WERI-Rb-1 (cell line): ENCODE measurements at regions not wholly inside any gene's neighbourhood (a gene's known extent, or its start where the extent isn't known, plus 50 kb on each side); places are given as distances from the start of the nearest gene placed in this dataset.

Source experiments
- DNase-seq: peaks from one replicate; pipeline ENCODE4 v3.0.0-alpha.2; 2020
- H3K27ac ChIP-seq: fragments of 250-450 bp; sonication (Bioruptor Pico); 2 replicates; pipeline ENCODE4 v1.5.1; 2020; ENCODE audit warnings: mild to moderate bottlenecking, moderate library complexity
- H3K27me3 ChIP-seq: fragments of 250-450 bp; sonication (Bioruptor Pico); 2 replicates; pipeline ENCODE4 v1.5.1; 2021; ENCODE audit warnings: mild to moderate bottlenecking, low read depth, moderate library complexity; ENCODE audit not compliant: insufficient read depth, severe bottlenecking
- H3K36me3 ChIP-seq: fragments of 250-450 bp; sonication (Bioruptor Pico); 2 replicates; pipeline ENCODE4 v1.5.1; 2020; ENCODE audit warnings: mild to moderate bottlenecking, moderate library complexity
- H3K4me3 ChIP-seq: 2 replicates; pipeline ENCODE4 v1.5.1; 2011; ENCODE audit warnings: low read depth, mild to moderate bottlenecking, control low read depth, low read length
- H3K9me3 ChIP-seq: fragments of 250-450 bp; sonication (Bioruptor Pico); 2 replicates; pipeline ENCODE4 v1.5.1; 2021; ENCODE audit warnings: mild to moderate bottlenecking, moderate library complexity; ENCODE audit not compliant: severe bottlenecking
- CTCF ChIP-seq: IDR thresholded peaks from 2 replicates; pipeline ENCODE4 v1.5.1; 2011; ENCODE audit warnings: low read depth, mild to moderate bottlenecking, control low read depth, inconsistent platforms, low read length

DNA sequence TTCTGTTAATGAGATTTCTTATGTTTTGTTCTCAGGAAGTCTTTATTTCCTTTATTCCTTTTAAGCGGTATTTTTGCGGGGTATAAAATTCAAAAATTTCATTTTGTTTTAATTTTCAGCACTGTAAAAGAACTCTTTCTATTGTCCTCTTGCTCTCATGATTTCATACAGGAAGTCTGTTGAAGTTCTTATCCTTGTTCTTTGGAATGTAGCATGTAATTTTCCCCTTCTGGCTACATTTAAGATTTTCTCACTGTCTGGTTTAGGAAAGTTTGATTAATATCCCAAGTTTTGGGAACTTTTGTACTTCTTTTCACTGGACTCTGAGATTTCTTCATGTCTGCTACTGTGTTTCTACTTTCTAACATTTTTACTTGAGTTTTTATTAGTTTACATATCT lies 581.4 kb upstream of the GJE1 start:
- no peak for DNase-seq
- no peak for TF ChIP-seq CTCF
- Histone ChIP-seq H3K27me3 (no peaks in the 10 kb centered on the region), H3K9me3 (no peaks in the 10 kb centered on the region), H3K27ac (no peak overlapping the region), H3K36me3 (no peaks in the 10 kb centered on the region), H3K4me3 (no peak overlapping the region)

DNA sequence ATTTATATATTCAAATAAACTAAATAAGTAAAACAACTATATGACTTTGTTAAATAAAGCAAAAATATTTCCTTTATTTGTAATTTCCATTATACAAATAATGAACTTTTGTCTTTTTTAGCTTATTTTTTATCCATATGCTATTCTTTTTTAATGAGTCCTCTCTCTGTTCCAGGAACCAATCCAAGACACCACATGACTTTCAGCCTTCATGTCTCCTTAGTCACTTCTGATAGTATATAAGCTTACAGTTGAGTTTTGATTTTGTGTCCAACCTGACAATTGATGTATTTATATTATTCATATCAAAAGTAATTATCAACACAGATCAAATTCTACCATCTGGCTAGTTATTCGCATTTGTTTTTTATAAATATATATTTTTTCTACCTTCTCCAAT lies 582.3 kb upstream of the GJE1 start:
- Histone ChIP-seq H3K27ac (no peak overlapping the region), H3K4me3 (no peak overlapping the region), H3K9me3 (no peaks in the 10 kb centered on the region), H3K36me3 (no peaks in the 10 kb centered on the region), H3K27me3 (no peaks in the 10 kb centered on the region)
- DNase-seq, result no peak
- TF ChIP-seq CTCF, result no peak

GRCh38 chr6:141548966-141549365 lies 583.8 kb upstream of the GJE1 start:
- no peak overlapping the region for H3K4me3 ChIP-seq
- no peaks in the 10 kb centered on the region for H3K36me3 ChIP-seq
- DNase-seq, result no peak
- TF ChIP-seq CTCF, result no peak
- H3K27ac ChIP-seq, result no peak overlapping the region
- no peaks in the 10 kb centered on the region for H3K27me3 ChIP-seq
- H3K9me3 ChIP-seq, result no peaks in the 10 kb centered on the region

- no peak for TF ChIP-seq CTCF
- no peaks in the 10 kb centered on the region for H3K36me3 ChIP-seq
- H3K27me3 ChIP-seq, result no peaks in the 10 kb centered on the region
- no peak for DNase-seq
- no peak overlapping the region for H3K4me3 ChIP-seq
- no peaks in the 10 kb centered on the region for H3K9me3 ChIP-seq
- no peak overlapping the region for H3K27ac ChIP-seq
Observed at GRCh38 chr6:141541581-141542324, 591.0 kb upstream of the GJE1 start.

DNA sequence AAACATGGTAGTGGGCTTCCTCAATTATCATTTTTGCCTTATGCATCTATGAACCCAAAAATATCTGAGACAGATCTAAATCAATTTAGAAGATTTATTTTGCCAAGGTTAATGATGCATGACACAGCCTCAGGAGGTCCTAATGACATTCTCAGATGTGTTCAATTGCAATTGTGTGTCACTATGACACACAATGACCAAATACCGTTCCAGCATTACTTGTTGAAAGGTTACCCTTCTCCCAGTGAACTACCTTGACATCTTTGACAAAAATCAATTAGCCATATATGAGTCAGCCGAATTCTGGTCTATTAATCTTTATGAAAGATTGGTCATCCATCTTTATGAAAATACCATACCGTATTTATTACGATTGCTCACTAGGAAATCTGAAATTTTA lies 592.5 kb upstream of the GJE1 start:
- Histone ChIP-seq H3K27me3 (no peaks in the 10 kb centered on the region), H3K36me3 (no peaks in the 10 kb centered on the region), H3K27ac (no peak overlapping the region), H3K4me3 (no peak overlapping the region), H3K9me3 (no peaks in the 10 kb centered on the region)
- no peak for DNase-seq
- no peak for TF ChIP-seq CTCF

- Histone ChIP-seq H3K27ac (no peak overlapping the region), H3K27me3 (no peaks in the 10 kb centered on the region), H3K9me3 (no peaks in the 10 kb centered on the region), H3K4me3 (no peak overlapping the region), H3K36me3 (no peaks in the 10 kb centered on the region)
- TF ChIP-seq CTCF, result no peak
- DNase-seq, result no peak
Observed at GRCh38 chr6:141539617-141540016, 593.1 kb upstream of the GJE1 start.
